Keratinocyte (primary cell): ENCODE measurements at regions not wholly inside any gene's neighbourhood (a gene's known extent, or its start where the extent isn't known, plus 50 kb on each side); places are given as distances from the start of the nearest gene placed in this dataset.

Experiments
- DNase-seq: peaks from one replicate; pipeline ENCODE4 v3.0.0-alpha.2; 2011; ENCODE audit warnings: low read depth, missing footprints, low spot score
- FAIRE-seq: peaks from 2 replicates; lab custom pipeline; 2011; peaks lifted over from hg19 to GRCh38; lab: Jason Lieb, UNC
- H2AFZ ChIP-seq: 2 replicates; pipeline ENCODE4 v1.6.0; 2012; ENCODE audit warnings: low read length, control low read depth, inconsistent platforms; ENCODE audit not compliant: control insufficient read depth
- H3K27ac ChIP-seq: 2 replicates; pipeline ENCODE4 v1.5.1; 2011; ENCODE audit warnings: low read length; ENCODE audit not compliant: control insufficient read depth, insufficient read depth
- H3K27me3 ChIP-seq: 3 replicates; pipeline ENCODE4 v1.6.0; 2011; ENCODE audit warnings: low read length; ENCODE audit not compliant: control insufficient read depth, insufficient read depth; ENCODE audit errors: extremely low read depth
- H3K36me3 ChIP-seq, 2 experiments: 2 replicates in 1 of 2; 3 replicates in 1 of 2; pipeline ENCODE4 v1.5.1; 2011; ENCODE audit warnings: low read length in 2 of 2, mild to moderate bottlenecking in 1 of 2; ENCODE audit not compliant: control insufficient read depth in 2 of 2, insufficient read depth in 2 of 2; ENCODE audit errors: extremely low read depth in 1 of 2
- H3K4me1 ChIP-seq: 3 replicates; pipeline ENCODE4 v1.5.1; 2011; ENCODE audit warnings: low read length; ENCODE audit not compliant: control insufficient read depth, insufficient read depth; ENCODE audit errors: extremely low read depth
- H3K4me2 ChIP-seq: 3 replicates; pipeline ENCODE4 v1.6.0; 2011; ENCODE audit warnings: low read depth, low read length; ENCODE audit not compliant: control insufficient read depth, insufficient read depth; ENCODE audit errors: extremely low read depth
- H3K4me3 ChIP-seq, 3 experiments: fragments of 200-600 bp in 1 of 3; sonication (generic) in 1 of 3; 2 replicates in 2 of 3; 3 replicates in 1 of 3; pipeline ENCODE4 v1.5.1; 2011 to 2016; ENCODE audit warnings: low read length in 3 of 3, mild to moderate bottlenecking in 3 of 3, control low read depth in 2 of 3, inconsistent platforms in 1 of 3, low read depth in 1 of 3, mixed read lengths in 1 of 3, mixed run types in 1 of 3, moderate library complexity in 1 of 3; ENCODE audit not compliant: control insufficient read depth in 2 of 3, insufficient read depth in 2 of 3; ENCODE audit errors: extremely low read depth in 1 of 3
- H3K79me2 ChIP-seq: 2 replicates; pipeline ENCODE4 v1.6.0; 2012; ENCODE audit warnings: low read length; ENCODE audit not compliant: control insufficient read depth, insufficient read depth
- H3K9ac ChIP-seq: 3 replicates; pipeline ENCODE4 v1.6.0; 2011; ENCODE audit warnings: low read length; ENCODE audit not compliant: control insufficient read depth, insufficient read depth; ENCODE audit errors: extremely low read depth
- H3K9me1 ChIP-seq: 3 replicates; pipeline ENCODE4 v1.6.0; 2011; ENCODE audit warnings: low read length; ENCODE audit not compliant: control insufficient read depth, insufficient read depth; ENCODE audit errors: extremely low read depth
- H3K9me3 ChIP-seq: 2 replicates; pipeline ENCODE4 v1.5.1; 2012; ENCODE audit warnings: low read depth, low read length; ENCODE audit not compliant: control insufficient read depth
- H4K20me1 ChIP-seq: 3 replicates; pipeline ENCODE4 v1.6.0; 2011; ENCODE audit warnings: low read length; ENCODE audit not compliant: control insufficient read depth, insufficient read depth; ENCODE audit errors: extremely low read depth
- CTCF ChIP-seq, 3 experiments: IDR thresholded peaks in 1 of 3; conservative IDR thresholded peaks in 1 of 3; optimal IDR thresholded peaks in 1 of 3; 2 replicates in 2 of 3; 3 replicates in 1 of 3; pipeline versions ENCODE3 to v1.5.1; 2011; ENCODE audit warnings: low read length in 3 of 3, mild to moderate bottlenecking in 3 of 3, moderate library complexity in 2 of 3, control low read depth in 1 of 3, inconsistent platforms in 1 of 3; ENCODE audit not compliant: insufficient read depth in 2 of 3; ENCODE audit errors: extremely low read depth in 1 of 3
- EZH2 ChIP-seq: IDR thresholded peaks from one replicate; pipeline ENCODE4 v1.6.1; 2012; ENCODE audit warnings: inconsistent platforms, mild to moderate bottlenecking, low read length, moderate library complexity
- dilution Hi-C: fragments of 300-500 bp; cut with MboI; formaldehyde crosslinking; loops from one replicate; pipeline ENCODE4 v1.7.0; 2020; ENCODE audit warnings: low sequenced_read_pairs; ENCODE audit not compliant: extremely low pct_ligation_motif_present

- FAIRE-seq = no peak
- dilution Hi-C loops = no loop called here
- H3K27me3 ChIP-seq = peaks cover 40% of the 10 kb centered on the region
These were observed 138.8 kb upstream of the PRR20G start for GRCh38 chr3:127426444-127427153.

GRCh38 chr3:127425505-127426443, 137.9 kb upstream of the PRR20G start:
- H4K20me1 ChIP-seq = no peaks in the 10 kb centered on the region
- no peaks in the 10 kb centered on the region for H3K9me3 ChIP-seq
- H3K4me2 ChIP-seq = no peak overlapping the region
- dilution Hi-C loops = no loop called here
- no peak overlapping the region for H2AFZ ChIP-seq
- H3K27ac ChIP-seq = no peak overlapping the region
- no peaks in the 10 kb centered on the region for H3K4me1 ChIP-seq
- H3K9me1 ChIP-seq = no peaks in the 10 kb centered on the region
- H3K79me2 ChIP-seq = no peaks in the 10 kb centered on the region
- H3K9ac ChIP-seq = no peak overlapping the region
- H3K36me3 ChIP-seq = no peaks in the 10 kb centered on the region
- peaks cover 36% of the 10 kb centered on the region for H3K27me3 ChIP-seq
- no peak overlapping the region for H3K4me3 ChIP-seq
- FAIRE-seq (no peak), DNase-seq (no peak)
- no peak for TF ChIP-seq EZH2
- no peak for TF ChIP-seq CTCF (optimal IDR thresholded peaks at IDR 0.05 in 1 of 3, IDR thresholded peaks at IDR 0.05 in 1 of 3, conservative IDR thresholded peaks at IDR 0.05 in 1 of 3; ENCODE audit: extremely low read depth in 1 of 3, insufficient read depth in 2 of 3, low read length in 3 of 3)

More at GRCh38 chr3:127426444-127427153, 138.8 kb upstream of the PRR20G start:
- H4K20me1 ChIP-seq = no peaks in the 10 kb centered on the region
- no peak overlapping the region for H2AFZ ChIP-seq
- TF ChIP-seq EZH2 = no peak
- TF ChIP-seq CTCF (optimal IDR thresholded peaks at IDR 0.05 in 1 of 3, IDR thresholded peaks at IDR 0.05 in 1 of 3, conservative IDR thresholded peaks at IDR 0.05 in 1 of 3; ENCODE audit: extremely low read depth in 1 of 3, insufficient read depth in 2 of 3, low read length in 3 of 3) = no peak
- H3K4me2 ChIP-seq = no peak overlapping the region
- no peak overlapping the region for H3K9ac ChIP-seq
- H3K4me1 ChIP-seq = no peaks in the 10 kb centered on the region
- no peaks in the 10 kb centered on the region for H3K36me3 ChIP-seq
- H3K9me1 ChIP-seq = no peaks in the 10 kb centered on the region
- DNase-seq = no peak
- H3K79me2 ChIP-seq = no peaks in the 10 kb centered on the region
- no peaks in the 10 kb centered on the region for H3K9me3 ChIP-seq
- H3K27ac ChIP-seq = no peak overlapping the region
- H3K4me3 ChIP-seq = no peak overlapping the region
